ENCODE measurements at regions not wholly inside any gene's neighbourhood (a gene's known extent, or its start where the extent isn't known, plus 50 kb on each side); places are given as distances from the start of the nearest gene placed in this dataset.
A peak's percentile ranks its signal among the peaks of the same experiment; 100 is the strongest.
"Not testable (repeated sequence)": the region's sequence is repeated elsewhere in the genome, so short reads cannot be mapped to it uniquely, and the experiment has no call there.

DNA sequence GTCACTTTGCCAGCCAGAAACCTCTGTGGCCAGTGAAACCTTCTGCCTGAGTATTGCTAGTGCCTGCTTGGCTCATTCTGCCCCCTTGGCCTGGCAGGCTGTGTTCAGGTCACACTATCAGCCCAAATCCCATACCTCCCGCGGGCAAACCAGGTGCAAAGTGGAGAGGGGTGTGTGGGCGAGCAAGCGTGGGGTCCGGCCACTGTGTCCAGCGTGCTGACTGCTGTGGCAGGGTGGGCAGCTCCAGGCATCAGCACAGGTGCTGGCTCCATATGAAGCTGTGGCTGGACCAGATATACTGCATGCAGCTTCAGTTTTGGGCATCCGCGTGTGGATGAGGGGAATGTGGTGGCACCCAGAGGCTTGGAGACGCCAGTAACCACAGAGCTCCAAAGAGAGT, 576.5 kb upstream of the EDIL3 start:
- DNase-seq = no peak

DNA sequence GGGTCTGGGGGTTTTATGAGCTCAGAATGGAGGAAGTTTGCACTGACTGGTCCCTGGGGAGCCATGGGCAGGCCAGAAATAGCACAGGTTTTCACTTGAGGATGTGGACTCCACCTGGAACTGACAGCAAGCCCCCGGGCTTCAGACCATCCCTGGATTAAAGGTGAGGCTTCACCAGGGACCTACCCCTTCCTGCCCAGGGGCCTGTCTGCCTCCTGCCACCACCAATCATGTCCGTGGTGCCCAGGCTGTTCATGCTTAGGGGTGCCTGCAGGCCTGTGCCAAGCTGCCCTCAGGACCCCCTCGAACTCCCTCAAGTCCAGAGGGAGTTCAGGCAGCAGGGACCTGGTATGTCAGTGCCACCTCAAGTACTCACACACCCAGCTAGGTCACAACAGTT, 577.2 kb upstream of the EDIL3 start:
- DNase-seq = no peak

DNA sequence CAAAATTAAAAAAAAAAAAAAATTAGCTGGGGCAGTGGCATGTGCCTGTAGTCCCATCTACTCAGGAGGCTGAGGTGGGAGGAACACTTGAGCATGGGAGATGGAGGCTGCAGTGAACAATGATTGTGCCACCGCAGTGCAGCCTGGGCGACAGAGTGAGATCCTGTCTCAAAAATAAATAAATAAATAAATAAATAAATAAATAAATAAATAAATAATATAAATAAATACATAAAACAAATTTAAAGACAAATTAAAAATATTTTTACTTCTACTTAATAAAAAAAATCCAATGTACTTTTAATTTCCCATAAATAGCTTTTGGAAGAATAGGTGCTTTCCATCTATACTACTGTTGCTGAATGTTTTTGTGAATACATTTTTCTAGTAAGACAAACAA, 598.4 kb upstream of the EDIL3 start:
- DNase-seq = no peak

DNA sequence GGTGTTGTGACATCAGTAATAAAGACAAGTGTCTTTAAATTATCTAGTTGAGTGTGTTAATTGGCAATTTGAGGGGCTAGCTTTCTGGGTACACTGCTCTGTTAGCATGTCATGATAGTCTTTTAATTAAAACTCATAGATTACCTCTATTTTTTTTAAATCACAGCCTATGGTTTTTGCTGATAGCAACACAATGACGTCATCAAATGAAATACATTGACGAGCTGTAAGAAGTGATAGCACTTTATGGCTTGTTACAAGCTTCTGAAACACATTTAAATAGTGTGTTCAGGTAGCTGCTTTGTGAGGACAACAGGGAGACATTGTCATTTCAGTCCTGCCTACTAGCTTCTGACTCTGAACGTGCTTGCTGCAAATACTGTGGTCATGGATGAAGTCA, 600.5 kb upstream of the EDIL3 start:
- no peak for DNase-seq

DNA sequence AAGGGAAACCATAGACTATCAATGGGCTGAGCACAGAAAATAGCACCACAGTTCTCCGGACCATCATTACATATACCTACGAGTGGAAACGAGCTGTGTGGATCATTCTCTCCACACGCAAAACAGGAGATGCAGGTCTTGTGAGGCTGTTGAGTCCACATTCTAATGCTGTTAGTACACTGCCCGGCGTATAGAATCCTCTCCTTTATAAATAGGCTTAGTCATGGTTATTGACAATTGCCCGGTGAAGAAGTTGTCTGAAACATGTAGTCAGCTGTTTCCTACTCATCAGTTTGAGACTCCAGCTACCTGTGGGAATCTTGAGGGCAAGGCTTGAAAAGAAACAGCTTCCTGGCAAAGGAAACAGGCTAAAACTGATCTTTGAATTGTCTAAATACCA, 602.0 kb upstream of the EDIL3 start:
- DNase-seq = no peak

DNA sequence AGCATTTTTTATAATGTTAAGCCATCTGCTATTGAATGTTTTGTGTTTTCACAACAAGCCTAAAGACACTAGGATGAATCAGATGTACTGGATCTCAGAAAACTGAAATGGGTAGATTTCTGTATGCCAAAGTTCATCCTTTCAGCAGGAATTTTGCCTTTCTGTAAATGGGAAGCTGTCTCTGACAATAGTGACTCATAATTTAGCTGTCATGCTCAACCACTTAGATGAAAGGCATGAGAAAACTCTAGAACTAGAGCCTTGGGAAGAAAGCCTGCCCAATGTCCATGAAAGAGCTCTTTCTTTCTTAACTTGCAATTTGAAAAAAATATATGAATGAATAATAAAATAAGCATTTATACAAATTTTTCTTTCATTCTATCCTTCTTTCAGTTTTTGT, 616.0 kb upstream of the EDIL3 start:
- DNase-seq = no peak

DNA sequence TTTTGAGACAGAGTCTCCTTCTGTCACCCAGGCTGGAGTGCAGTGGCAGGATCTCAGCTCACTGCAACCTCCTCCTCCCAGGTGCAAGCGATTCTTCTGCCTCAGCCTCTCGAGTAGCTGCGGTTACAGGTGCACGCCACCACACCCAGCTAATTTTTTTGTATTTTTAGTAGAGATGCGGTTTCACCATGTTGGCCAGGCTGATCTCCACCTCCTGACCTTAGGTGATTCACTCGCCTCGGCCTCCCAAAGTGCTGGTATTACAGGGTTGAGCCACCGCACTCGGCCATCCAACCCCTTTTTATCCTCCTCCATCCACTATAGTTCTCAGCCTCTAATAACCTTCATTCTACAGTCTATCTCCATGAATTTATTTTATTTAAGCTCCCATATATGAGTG, 617.3 kb upstream of the EDIL3 start:
- not testable (repeated sequence) for DNase-seq

DNA sequence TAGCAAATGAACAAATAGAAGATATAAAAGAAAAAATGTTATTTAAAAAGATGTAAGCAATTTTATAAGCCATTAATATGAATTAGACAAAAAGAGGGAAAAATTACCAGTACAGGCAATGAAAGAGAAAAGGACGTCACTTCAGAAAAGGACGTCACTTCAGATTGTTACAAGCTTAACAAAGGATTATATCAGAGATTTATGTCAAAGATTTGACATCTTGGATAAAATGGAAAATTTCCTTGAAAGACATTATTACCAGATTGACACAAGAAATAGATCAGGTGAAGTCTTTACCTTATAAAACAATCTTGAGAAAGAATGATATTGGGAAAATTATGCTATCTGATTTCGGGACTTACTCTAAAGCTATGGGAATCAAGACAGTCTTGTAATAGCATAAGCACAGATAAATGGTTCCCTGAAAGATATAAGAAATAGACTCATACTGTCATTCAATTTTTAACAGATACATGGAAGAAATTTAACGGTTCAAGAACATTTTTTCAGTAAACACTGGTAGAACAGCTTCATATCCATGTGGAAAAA, 625.4 kb upstream of the EDIL3 start:
- DNase-seq = no peak

DNA sequence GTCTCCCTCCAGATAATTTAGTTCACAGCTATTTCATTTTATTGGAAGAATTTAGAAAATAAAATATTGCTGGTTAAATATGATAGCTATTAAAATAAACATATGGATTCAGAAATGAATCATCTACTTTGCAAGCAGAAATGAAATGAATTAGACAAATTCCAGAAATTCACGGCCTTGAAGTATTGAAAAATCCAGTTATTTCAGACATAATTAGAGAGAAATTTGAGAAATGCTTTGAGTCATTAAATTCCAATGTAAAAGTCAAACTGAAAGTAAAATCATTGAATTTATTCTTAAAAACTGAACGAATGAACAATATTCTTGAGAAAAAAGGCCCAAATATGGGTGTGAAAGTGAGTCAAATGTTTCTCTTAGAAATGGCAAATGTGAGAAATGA, 632.6 kb upstream of the EDIL3 start:
- no peak for DNase-seq

DNA sequence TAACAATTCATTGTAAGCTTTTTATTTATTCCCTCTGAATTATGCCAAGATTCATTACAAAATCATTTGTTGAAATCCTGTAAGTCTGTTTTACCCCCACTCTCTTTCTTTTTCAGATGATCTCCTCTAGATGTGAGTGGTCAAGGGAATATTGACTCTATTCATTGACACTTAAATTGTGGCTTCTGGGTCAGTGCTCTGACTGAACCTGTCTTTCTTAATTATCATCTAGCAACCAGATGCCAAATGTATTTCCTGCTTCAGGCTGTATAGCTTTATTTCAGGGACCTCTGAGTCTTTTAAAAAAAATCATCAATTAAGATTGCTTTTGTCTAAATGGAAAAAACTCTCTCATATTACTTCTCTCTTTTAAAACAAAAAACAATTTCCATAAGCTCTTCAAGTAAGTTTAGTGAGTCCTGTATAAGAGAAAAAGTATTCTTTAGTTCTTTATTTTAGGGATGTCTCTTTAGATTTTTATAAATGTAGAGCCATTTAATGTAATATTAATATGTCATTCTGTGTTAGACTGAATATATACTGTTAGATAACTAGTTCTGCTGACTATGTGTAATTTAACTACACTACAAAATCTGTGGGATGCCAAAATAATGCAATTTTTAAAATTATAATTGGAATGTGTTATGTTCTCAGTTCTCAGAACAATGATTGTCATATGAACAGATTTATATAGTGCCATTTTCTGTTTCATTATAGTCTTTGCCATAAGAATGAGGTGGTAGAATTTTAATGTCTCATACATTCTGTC, 645.8 kb upstream of the EDIL3 start:
- DNase-seq = no peak

DNA sequence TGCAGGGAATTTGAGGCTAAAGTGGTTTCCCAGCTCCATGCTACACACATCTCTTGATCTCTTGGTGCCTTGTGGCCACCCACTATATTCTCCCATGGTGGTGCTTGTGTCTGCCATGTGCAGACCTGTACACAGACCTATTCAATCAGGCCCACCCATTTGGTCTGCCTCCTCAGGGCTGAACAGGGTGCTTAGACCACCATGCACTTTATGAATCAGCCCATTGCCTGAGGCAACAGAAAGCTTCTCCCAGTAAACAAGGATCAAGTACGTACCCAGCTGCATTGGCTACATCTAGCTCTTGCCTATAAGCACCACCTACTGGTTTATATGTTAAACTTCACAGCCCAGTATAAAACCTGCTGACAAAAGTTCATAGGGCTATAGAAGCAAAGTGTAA, 664.3 kb upstream of the EDIL3 start:
- DNase-seq = peak; percentile 24

DNA sequence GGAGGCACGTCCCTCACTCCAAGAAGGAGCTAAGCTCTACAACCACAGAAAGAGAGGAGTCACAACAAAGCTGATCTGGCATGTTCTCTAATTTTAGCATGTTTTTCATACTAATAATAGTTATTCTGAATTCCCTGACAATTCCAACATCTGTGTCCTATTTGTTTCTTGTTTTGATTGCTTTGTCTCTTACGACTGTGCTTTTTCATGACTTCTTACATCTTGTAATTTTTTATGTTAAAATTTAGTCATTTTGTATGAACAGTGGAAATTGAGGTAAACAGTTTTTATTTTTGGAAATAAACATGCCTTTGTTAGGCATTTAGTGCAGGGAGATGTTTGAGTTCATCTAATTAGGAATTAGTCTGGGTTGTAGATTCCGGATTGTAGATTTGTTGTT, 668.1 kb upstream of the EDIL3 start:
- DNase-seq = no peak

DNA sequence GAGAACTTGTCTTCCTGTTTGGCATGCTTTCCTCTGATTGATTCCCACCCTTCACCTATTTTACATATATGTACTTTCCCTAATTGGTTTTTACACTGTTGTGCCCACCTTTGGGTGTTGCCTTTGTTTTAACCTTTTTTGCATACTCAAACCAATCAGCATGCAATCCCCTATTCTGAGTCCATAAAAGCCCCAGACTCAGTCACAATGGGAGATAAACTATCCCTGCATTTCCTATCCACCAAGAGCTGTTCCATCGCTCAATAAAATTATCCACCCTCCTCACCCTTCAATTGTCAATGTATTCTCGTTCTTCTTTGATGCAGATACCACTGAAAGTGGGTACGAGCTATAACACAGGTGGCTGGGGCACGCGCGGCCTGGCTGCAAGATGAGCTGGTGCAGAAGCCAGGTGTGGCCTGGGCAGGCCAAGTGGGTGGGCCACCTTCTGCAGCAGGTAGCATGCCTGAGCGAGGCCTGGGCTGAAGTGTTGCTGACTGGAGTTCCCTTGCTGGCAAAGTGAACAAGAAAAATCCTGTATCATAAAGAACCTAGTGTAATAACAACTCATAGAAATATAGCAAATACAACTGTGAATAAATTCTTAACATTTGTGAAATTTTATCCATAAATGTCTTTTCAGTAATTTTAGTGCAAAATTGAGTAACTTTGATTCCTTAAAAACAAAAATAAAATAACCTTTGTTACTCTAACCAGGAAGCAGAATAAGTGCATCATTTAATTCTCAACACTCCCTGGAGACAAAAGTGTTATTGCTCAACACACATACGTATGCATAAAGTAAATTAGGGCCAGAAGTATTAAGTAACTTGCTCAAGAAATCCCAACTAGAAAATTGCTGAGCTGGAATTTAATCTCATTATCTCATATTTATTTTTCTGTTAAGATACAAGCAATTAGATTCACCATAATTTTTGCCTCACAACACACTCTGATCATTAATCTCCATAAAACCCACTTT, 685.3 kb upstream of the EDIL3 start:
- DNase-seq = no peak

DNA sequence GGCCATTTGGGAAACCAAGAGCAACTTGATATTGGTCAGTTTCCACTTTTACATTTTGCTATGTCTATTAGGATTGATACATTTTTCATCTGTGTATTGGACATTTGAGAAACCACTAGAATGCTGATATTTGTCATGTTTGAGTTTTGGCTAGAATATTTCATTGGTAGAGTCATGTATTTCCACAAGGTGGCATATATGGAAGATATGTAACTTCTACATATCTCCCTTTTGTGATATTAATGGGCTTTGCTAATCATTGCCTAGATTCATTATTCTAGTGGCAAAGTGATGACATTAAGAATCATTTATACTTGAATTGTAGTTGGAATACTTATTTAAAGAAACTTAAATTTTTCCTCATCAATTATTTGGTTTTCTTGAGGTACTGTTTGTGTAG, 692.9 kb upstream of the EDIL3 start:
- DNase-seq = no peak

DNA sequence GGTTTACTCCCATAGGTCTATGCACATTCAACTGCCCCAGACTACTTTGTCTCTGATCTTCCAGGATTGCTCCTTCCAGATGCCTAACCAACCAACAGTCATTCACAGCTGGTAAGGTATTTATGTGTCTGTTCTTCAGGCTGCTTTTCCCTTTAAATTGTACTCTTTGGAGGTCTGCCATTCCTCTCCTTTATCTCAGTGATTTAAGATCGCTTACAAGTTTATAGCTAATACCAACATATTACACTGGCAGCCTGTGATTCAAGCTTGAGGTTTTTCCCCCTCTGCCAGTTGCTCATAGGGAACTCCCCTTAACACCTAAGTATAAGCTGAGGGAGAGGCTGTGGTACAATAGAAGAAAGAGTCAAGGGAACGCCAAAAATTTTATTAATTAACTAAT, 711.7 kb upstream of the EDIL3 start:
- DNase-seq = no peak

DNA sequence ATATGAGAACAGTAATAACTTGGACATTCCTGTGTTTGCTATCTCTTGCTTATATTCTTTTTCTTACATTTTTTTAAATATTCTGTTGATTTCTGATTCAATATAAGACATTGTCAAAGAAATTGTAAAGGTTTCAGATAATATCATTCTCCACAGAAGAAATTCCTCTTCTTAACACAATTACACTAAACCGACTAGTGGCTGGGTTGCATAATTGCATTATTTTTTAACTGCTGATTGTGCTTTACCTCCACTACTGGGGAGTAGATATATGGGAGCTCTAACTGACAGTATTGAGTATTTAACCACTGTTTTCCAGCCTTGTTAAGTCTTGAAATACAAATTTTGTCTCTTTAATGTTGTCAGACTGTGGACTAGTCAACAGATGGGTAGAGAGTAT, 723.8 kb upstream of the EDIL3 start:
- DNase-seq = no peak

DNA sequence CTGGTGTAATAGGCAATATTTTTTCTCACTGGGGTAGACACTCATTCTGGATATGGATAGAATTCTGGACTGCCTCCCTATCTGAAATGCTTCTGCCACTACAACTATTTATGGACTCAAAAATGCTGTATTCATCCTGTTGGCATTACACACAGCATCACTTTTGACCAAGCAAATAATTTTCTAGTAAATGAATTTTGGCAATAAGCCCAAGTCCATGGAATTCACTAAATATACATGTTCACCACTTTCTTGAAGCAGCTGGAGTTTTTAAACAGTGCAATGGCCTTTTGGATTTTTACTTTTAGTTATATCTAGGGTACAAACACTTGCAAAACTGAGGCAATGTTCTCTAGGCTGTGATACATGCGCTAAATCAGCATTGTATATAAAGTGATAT, 724.9 kb upstream of the EDIL3 start:
- no peak for DNase-seq

DNA sequence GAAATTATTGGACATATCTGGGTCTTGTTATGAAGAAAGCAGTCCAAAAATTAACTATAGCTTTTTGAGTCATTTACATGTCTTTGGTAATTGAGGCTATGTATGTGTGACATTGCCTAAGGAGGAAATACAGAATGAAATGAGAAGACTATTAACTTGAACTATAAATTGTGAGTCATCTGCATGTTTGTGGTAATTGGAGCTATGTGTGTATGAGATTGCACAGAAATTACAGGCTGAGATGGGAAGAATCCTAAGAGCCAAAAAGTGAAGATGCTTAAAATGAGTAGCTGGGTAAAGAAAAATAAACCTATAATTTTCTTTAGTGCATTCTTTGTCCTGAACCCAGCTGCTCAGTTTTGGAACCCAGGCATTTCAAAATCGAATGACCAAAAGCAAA, 747.6 kb upstream of the EDIL3 start:
- no peak for DNase-seq

DNA sequence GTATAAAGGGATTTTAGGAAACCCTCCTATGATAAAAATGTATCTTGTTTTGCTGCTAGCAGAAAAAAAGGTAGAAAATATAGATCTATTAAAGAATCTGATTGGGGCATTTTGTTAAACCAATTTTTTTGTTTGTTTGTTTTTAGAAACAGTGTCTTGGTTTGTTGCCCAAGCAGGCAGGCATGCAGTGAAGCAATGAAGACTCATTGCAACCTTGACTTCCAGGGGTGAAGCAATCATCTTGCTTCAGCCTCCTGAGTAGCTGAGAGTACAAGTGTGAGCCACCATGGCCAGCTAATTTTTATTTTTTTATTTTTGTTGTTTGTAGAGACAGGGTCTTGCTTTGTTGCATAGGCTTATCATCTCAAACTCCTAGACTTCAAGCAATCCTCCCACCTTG, 755.8 kb upstream of the EDIL3 start:
- DNase-seq = no peak

DNA sequence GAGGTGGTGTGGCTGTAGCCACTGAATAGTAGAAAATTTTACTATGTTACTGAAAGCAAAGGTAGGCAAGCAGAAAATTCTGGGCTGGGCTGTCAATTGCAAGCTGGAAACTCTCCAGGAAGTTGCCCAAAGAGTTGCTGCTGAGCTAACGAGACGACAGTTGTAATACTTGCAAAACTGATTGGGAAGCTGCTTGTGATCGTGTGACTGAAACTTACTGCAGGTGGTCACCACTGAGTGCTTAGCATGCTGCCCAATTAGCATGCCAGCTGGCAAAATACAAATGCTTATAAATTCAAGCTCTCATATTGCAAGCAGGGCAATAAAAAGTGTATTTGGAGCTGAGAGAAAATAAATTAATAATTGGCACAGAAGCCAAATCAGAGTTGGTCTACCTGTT, 758.5 kb upstream of the EDIL3 start:
- no peak for DNase-seq

DNA sequence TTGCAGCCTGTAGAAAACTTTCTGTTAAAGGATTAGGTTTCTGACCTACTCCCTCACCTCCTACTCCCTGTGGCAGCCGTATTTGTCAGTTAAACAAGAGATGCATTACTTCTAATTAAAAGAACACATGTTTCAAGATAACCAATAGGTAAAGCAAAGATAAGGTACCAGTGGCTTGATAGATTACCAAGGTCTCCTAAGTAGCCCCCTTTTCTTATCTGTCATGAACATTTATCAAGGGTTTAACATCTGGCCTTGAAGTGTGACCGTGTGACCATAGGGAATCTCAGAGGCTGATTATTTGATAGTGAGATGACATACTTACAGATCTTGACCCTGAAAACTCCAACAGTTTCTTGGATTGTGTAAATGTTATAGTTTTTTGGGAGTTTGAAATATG, 764.0 kb upstream of the EDIL3 start:
- no peak for DNase-seq

DNA sequence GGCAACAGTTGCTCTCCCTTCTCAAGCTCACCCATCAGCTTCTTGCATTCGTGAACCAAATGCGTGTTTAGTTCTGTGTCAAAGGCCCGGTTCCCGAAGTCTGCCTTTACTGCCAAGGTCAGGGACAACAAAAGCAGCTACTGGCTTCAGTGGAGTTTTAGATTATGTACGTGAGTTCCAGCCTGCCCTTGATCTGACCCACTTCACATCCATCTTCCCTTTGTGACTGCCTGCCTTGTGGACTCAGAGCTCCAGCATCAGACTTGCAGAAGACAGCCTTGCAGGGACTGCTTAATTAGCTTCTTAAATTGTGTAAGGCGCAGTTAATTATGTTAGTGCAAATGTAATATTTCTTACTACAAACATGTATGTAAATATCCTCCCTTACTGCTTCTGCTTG, 774.7 kb upstream of the EDIL3 start:
- DNase-seq = no peak

DNA sequence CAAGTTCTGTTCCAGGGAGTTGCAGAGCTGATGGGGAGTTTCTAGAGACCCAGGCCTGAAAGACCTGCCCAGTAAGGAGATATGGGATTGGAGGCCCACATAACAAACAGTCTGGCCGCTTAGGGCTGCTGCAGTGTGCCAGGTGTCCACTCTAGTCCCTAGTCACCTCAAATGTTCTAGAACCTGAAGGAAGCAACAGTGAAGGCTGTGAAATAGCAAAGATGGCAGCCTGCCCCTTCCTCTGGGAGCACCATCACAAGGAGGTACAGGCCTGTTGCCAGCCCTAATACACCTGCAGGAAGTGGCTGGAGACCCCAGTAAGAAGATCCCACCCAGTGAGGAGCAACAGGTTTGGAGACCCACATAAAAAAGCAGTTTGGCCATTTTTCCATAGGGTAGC, 783.8 kb upstream of the EDIL3 start:
- DNase-seq = no peak

DNA sequence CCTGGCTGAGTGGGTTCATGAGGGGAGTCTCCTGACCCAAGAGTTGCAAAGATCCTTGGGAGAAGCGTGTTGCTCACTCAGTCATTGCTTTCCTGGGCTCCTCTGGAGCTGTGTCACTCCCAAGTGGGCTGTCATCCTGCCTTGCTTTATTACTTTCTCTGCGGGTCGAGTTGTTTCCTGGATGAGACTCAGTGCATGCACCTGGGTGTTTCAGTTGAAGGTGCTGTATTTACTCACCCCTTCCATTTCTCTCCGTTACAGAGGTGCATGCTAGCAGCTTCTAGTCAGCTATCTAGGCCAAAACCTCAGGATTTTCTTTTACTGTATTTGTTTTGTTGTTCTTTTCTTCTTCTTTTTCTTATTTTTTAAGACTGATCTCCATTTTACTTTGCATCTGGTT, 785.5 kb upstream of the EDIL3 start:
- DNase-seq = no peak
